Astrocyte of the cerebellum (primary cell): ENCODE measurements at regions not wholly inside any gene's neighbourhood (a gene's known extent, or its start where the extent isn't known, plus 50 kb on each side); places are given as distances from the start of the nearest gene placed in this dataset.

Experiments
- DNase-seq: peaks from one replicate; pipeline ENCODE4 v3.0.0-alpha.2; 2011; ENCODE audit warnings: low read depth
- H3K4me3 ChIP-seq: 2 replicates; pipeline ENCODE4 v1.5.1; 2011; ENCODE audit warnings: mild to moderate bottlenecking, low read depth, low read length, moderate library complexity
- in situ Hi-C: cut with HindIII; loops from 2 replicates; pipeline ENCODE4 v1.10.0; 2017; ENCODE audit warnings: low sequenced_read_pairs
- TF ChIP-seq, protein P1 (sequence below): IDR thresholded peaks from 2 replicates; pipeline ENCODE4 v1.5.1; 2012; ENCODE audit warnings: low read length, low read depth, moderate library complexity, mild to moderate bottlenecking; ENCODE audit errors: missing control alignments

DNA sequence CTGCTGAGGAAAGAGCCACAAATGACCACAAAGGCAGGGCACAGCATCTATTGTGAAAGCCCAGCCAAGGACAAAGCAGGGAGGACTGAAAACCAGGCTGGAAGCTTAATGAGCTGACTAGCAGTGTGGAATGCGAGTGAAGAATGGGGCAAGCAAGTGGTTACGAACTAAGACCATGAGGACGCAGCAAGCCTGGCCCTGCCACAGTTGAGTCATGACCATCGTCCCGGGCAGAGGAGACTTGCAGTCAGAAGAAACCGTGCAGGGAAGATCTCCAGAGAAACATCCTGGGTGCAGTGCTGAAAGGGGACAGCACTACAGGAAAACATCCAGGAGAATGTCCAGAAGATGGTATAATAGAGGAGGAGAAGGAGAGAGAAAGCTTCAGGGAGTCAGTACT is 120.5 kb upstream of the GYPC start:
- in situ Hi-C loops: no loop called here
- no peak for DNase-seq
- no peak overlapping the region for H3K4me3 ChIP-seq
- TF ChIP-seq, protein P1, sequence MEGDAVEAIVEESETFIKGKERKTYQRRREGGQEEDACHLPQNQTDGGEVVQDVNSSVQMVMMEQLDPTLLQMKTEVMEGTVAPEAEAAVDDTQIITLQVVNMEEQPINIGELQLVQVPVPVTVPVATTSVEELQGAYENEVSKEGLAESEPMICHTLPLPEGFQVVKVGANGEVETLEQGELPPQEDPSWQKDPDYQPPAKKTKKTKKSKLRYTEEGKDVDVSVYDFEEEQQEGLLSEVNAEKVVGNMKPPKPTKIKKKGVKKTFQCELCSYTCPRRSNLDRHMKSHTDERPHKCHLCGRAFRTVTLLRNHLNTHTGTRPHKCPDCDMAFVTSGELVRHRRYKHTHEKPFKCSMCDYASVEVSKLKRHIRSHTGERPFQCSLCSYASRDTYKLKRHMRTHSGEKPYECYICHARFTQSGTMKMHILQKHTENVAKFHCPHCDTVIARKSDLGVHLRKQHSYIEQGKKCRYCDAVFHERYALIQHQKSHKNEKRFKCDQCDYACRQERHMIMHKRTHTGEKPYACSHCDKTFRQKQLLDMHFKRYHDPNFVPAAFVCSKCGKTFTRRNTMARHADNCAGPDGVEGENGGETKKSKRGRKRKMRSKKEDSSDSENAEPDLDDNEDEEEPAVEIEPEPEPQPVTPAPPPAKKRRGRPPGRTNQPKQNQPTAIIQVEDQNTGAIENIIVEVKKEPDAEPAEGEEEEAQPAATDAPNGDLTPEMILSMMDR: no peak

DNA sequence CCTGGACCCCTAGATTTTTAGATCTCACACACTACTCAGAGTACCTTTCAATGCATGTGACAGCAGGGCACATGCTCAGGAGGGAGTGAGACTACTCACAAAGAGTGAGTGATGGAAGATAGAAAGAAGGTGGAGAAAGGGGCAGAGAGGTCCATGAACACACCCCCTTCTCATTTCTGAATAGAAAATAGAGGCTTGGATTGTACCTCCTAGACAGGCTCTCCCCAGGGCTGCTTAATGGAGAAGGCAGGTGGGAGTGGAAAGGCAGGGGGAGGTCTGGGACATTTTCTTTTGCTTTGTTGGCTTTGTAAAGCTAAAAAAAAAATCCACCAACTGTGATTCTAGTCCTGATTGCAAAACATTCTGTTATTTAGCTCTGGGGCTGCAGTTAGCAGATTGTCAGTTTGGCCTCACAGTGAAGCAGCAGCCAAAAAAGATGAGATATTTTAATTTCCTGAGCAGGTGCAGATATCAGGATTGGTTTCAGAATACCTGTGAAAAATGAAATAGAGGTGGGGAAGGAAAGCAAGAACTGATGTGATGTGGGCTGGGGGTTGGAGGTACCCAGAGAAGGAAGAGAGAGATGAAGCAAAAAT is 119.3 kb upstream of the GYPC start:
- TF ChIP-seq, protein P1: no peak
- in situ Hi-C loops: no loop called here
- DNase-seq: no peak
- no peak overlapping the region for H3K4me3 ChIP-seq

GRCh38 chr2:126539101-126539500 is 116.9 kb upstream of the GYPC start:
- TF ChIP-seq, protein P1: no peak
- in situ Hi-C loops: no loop called here
- no peak for DNase-seq
- H3K4me3 ChIP-seq: no peak overlapping the region

DNA sequence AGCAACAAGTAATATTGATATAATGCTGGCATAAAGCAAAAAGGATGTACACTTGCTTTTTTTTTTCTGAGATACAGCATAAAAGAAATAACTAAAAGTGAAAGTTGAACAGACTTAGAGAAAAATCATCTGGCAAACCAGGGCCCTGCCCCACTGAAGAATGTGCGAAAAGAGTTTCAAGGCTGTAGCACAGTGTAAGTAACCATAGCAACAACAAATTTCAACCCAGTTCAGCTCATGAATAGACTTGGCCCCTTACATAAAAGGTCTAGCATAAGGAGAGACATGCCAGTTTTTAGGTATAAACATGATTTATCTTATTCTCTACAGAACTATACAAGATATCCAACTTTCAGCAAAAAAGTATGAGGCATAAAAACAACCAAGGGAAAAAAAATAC is 113.7 kb upstream of the GYPC start:
- in situ Hi-C loops: no loop called here
- DNase-seq: no peak
- TF ChIP-seq, protein P1: no peak
- no peak overlapping the region for H3K4me3 ChIP-seq

GRCh38 chr2:126543081-126543480 is 112.9 kb upstream of the GYPC start:
- DNase-seq: no peak
- H3K4me3 ChIP-seq: no peak overlapping the region
- TF ChIP-seq, protein P1: no peak
- in situ Hi-C loops: no loop called here

DNA sequence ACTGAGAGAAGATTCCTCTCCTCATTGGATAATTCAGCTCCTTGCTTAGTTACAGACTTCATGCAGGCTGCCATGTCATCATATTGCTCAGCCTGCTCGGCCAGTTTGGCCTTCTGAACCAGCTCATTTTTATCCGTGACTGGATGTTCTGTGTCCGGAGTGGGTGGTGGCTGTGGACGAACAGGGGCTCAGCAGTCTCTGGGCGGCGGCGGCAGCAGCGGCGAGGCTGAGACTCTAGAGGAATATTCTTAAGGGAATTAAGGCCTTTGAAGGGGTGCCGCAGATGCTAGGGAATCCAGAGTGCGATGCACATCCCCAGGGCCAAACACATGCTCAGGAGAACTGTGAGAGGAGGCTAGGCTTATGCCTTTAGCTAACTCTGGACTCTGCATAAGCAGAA is 97.9 kb upstream of the GYPC start:
- no peak for DNase-seq
- in situ Hi-C loops: no loop called here
- H3K4me3 ChIP-seq: no peak overlapping the region
- TF ChIP-seq, protein P1: no peak
